GM23248 (cell line): ENCODE measurements at regions not wholly inside any gene's neighbourhood (a gene's known extent, or its start where the extent isn't known, plus 50 kb on each side); places are given as distances from the start of the nearest gene placed in this dataset.

ENCODE experiments used
- DNase-seq: peaks from one replicate; pipeline ENCODE4 v3.0.0-alpha.2; 2015
- H2AFZ ChIP-seq: fragments of 200-600 bp; sonication (generic); 2 replicates; pipeline ENCODE4 v1.6.1; 2016; ENCODE audit warnings: antibody characterized with exemption
- H3F3A ChIP-seq: fragments of 200-600 bp; sonication (generic); 2 replicates; pipeline ENCODE4 v1.6.1; 2016; ENCODE audit warnings: mild to moderate bottlenecking, antibody characterized with exemption, mixed run types; ENCODE audit not compliant: insufficient read depth
- H3K27ac ChIP-seq: fragments of 200-600 bp; sonication (generic); 2 replicates; pipeline ENCODE4 v1.5.1; 2016; ENCODE audit warnings: mild to moderate bottlenecking
- H3K27me3 ChIP-seq: fragments of 200-600 bp; sonication (generic); replicated peaks from 2 replicates; pipeline ENCODE4 v1.6.1; 2016; ENCODE audit warnings: mild to moderate bottlenecking; ENCODE audit not compliant: insufficient read depth
- H3K36me3 ChIP-seq: fragments of 200-600 bp; sonication (generic); 2 replicates; pipeline ENCODE4 v1.6.1; 2016; ENCODE audit warnings: low read depth, mild to moderate bottlenecking
- H3K4me1 ChIP-seq: fragments of 200-600 bp; sonication (generic); 2 replicates; pipeline ENCODE4 v1.6.1; 2016; ENCODE audit warnings: mild to moderate bottlenecking; ENCODE audit not compliant: insufficient read depth
- H3K4me2 ChIP-seq: fragments of 200-600 bp; sonication (generic); one replicate; pipeline ENCODE4 v1.6.1; 2016; ENCODE audit warnings: mild to moderate bottlenecking; ENCODE audit not compliant: unreplicated experiment
- H3K4me3 ChIP-seq: fragments of 200-600 bp; sonication (generic); 2 replicates; pipeline ENCODE4 v1.5.1; 2016; ENCODE audit warnings: mild to moderate bottlenecking
- H3K79me2 ChIP-seq: fragments of 200-600 bp; sonication (generic); 2 replicates; pipeline ENCODE4 v1.6.1; 2016; ENCODE audit warnings: mild to moderate bottlenecking; ENCODE audit not compliant: insufficient read depth
- H3K9ac ChIP-seq: fragments of 200-600 bp; sonication (generic); 2 replicates; pipeline ENCODE4 v1.6.1; 2016; ENCODE audit warnings: mild to moderate bottlenecking
- H3K9me2 ChIP-seq: fragments of 200-600 bp; sonication (generic); 2 replicates; pipeline ENCODE4 v1.6.1; 2016; ENCODE audit warnings: mixed run types, mild to moderate bottlenecking, moderate library complexity; ENCODE audit not compliant: insufficient read depth
- H3K9me3 ChIP-seq: fragments of 200-600 bp; sonication (generic); one replicate; pipeline ENCODE4 v1.6.1; 2017; ENCODE audit warnings: low read depth
- H4K20me1 ChIP-seq: fragments of 200-600 bp; sonication (generic); 2 replicates; pipeline ENCODE4 v1.6.0; 2016; ENCODE audit not compliant: insufficient read depth
- EZH2 ChIP-seq: fragments of 200-600 bp; sonication (generic); IDR thresholded peaks from 2 replicates; pipeline ENCODE4 v1.6.1; 2018; ENCODE audit warnings: antibody characterized with exemption, mild to moderate bottlenecking; ENCODE audit not compliant: insufficient read depth, poor library complexity, severe bottlenecking
- EZH2phosphoT487 ChIP-seq: fragments of 200-600 bp; sonication (generic); IDR thresholded peaks from 2 replicates; pipeline ENCODE4 v1.6.1; 2018; ENCODE audit warnings: antibody characterized with exemption, moderate library complexity, mild to moderate bottlenecking, low read depth; ENCODE audit not compliant: insufficient read depth
- WGBS, 2 experiments: methylation state at CpG; one replicate each; pipeline ENCODE4 v1.1.6; 2015 to 2017; ENCODE audit warnings: low lambda C conversion rate in 2 of 2, low coverage in 1 of 2; ENCODE audit errors: missing lambda C conversion rate in 2 of 2; 5-methylcytosine and 5-hydroxymethylcytosine counted together
- in situ Hi-C: fragments of 300-500 bp; cut with MboI; formaldehyde crosslinking; loops from 2 replicates; pipeline ENCODE4 v1.15.0; 2020

DNA sequence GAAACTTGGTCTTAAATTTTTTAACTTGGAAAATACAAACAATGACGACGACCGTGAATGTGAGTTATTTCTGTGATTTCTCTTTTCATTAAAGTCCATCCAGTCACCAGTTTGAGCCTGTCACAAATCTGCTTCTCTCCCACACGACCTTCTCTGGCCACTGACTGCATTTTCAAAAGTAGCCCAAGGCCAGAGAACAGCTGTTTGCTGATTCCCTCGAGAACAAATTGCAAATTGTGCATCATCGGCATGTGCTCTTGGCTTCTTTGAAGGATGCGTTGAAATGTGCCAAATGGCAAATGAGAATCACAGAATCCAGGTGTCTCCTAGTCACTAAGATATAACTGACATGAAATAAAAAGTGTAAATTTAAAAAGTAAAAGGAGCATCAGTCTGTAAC is 106.4 kb downstream of the AQP9 start:
- H3K9ac ChIP-seq = no peak overlapping the region
- DNase-seq = no peak

DNA sequence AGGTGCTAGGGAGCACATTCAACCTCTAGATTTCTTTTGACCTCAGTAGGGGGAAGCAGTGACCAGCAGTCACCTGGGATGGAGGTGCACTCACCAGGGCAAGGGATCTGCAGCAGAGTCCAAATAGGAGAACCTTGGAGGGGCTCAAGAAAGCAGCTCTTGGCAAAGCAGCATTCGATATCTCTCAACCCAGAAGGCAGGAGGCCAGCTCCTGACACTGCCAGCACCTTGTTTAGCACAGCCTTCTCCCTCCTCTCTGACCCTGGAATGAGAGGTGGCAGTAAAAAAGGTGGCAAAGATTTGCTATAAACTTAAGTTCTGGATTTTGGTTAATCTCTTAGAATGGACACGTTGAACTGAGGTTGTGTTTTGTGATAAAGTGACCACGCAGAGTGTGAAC is 107.9 kb downstream of the AQP9 start:
- H3F3A ChIP-seq = no peaks in the 10 kb centered on the region
- H3K9ac ChIP-seq = no peak overlapping the region
- no peak overlapping the region for H2AFZ ChIP-seq
- in situ Hi-C loops = loop anchor here (25.0 kb wide), 1 partner anchor 1266 kb away; no protein-coding TSS in a partner anchor
- H3K4me3 ChIP-seq = no peak overlapping the region
- DNase-seq = no peak
- H3K9me2 ChIP-seq = no peaks in the 10 kb centered on the region
- no peaks in the 10 kb centered on the region for H3K4me1 ChIP-seq
- H3K4me2 ChIP-seq = no peak overlapping the region
- no peak for TF ChIP-seq EZH2phosphoT487
- TF ChIP-seq EZH2 = no peak
- H3K9me3 ChIP-seq = no peaks in the 10 kb centered on the region
- no peaks in the 10 kb centered on the region for H3K27me3 ChIP-seq
- no peaks in the 10 kb centered on the region for H3K79me2 ChIP-seq
- no peaks in the 10 kb centered on the region for H3K36me3 ChIP-seq
- no peaks in the 10 kb centered on the region for H4K20me1 ChIP-seq
- H3K27ac ChIP-seq = no peak overlapping the region
- WGBS, 2 experiments = 73 to 83% methylated on average over 3 of the region's 3 CpGs

More for the DNA sequence above, 106.4 kb downstream of the AQP9 start:
- Histone ChIP-seq H3K27me3 (no peaks in the 10 kb centered on the region), H3K4me1 (no peaks in the 10 kb centered on the region), H3K27ac (no peak overlapping the region), H3K79me2 (no peaks in the 10 kb centered on the region), H3K9me2 (no peaks in the 10 kb centered on the region), H3K36me3 (no peaks in the 10 kb centered on the region), H2AFZ (no peak overlapping the region), H3K4me2 (no peak overlapping the region), H3F3A (no peaks in the 10 kb centered on the region), H3K4me3 (no peak overlapping the region), H4K20me1 (no peaks in the 10 kb centered on the region), H3K9me3 (no peaks in the 10 kb centered on the region)
- in situ Hi-C loops = loop anchor here (25.0 kb wide), 1 partner anchor 1268 kb away; no protein-coding TSS in a partner anchor
- TF ChIP-seq EZH2 = no peak
- TF ChIP-seq EZH2phosphoT487 = no peak
- 73 to 74% methylated on average over 7 of the region's 7 CpGs for WGBS, 2 experiments

DNA sequence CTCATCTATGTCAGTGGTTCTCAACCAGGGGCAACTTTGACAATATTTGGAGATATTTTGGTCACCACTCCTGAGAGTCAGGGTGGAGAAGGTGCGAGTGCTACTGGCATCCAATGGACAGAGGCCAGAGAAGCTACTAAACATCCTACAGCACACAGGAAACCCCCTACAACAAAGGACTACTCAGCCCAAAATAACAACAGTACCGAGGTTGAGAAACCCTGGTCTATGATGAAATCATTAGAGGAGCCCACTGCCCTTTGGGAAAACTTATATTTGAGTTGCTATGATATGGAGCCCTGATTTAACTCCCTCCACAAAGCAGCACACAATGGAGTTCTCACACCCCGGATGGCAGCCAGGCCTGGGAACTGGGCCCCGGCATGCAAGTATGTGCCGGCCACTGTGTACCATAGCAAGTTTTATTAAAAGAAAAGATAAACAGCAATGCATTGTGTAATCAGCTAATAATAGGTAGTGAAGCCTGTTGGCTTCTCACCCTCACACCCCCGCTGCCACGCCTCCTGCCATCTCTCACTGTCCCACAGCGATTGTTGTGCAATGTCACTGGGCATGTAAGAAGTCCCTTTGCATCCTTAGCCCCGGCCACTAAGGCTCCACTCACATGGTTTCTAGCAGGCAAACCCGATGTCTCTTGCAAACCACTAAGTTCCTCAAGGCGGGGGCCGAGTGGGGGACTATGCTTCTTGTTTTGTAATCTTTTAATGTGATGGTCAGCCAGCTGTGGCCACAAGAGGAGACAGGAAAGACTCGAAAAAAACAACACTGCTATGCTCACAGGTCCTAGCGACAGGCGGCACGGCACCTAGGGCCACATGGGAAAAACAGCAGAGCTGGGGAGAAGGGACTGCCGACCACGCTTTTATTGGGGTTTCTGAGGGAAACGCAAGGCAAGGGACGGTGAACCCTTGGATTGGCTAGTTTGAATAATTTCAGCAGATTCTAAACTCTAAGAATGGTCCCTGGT is 110.0 kb downstream of the AQP9 start:
- DNase-seq = no peak
- in situ Hi-C loops = loop anchor here (25.0 kb wide), 1 partner anchor 1264 kb away; no protein-coding TSS in a partner anchor
- H3K9ac ChIP-seq = no peak overlapping the region

GRCh38 chr15:58249646-58250312 is 111.6 kb downstream of the AQP9 start:
- in situ Hi-C loops = loop anchor here (25.0 kb wide), 1 partner anchor 1263 kb away; no protein-coding TSS in a partner anchor
- no peaks in the 10 kb centered on the region for H3K79me2 ChIP-seq
- 87% methylated on average over 8 of the region's 8 CpGs for WGBS, 2 experiments
- H3K27ac ChIP-seq = no peak overlapping the region
- no peaks in the 10 kb centered on the region for H3K36me3 ChIP-seq
- H3K9me2 ChIP-seq = no peaks in the 10 kb centered on the region
- no peaks in the 10 kb centered on the region for H3F3A ChIP-seq
- no peaks in the 10 kb centered on the region for H3K27me3 ChIP-seq
- H3K4me1 ChIP-seq = no peaks in the 10 kb centered on the region
- H4K20me1 ChIP-seq = no peaks in the 10 kb centered on the region
- no peak for DNase-seq
- H3K9ac ChIP-seq = no peak overlapping the region
- TF ChIP-seq EZH2phosphoT487 (no peak), EZH2 (no peak)
- H3K4me3 ChIP-seq = no peak overlapping the region
- no peak overlapping the region for H2AFZ ChIP-seq
- H3K4me2 ChIP-seq = no peak overlapping the region
- H3K9me3 ChIP-seq = no peaks in the 10 kb centered on the region

More for the DNA sequence above, 110.0 kb downstream of the AQP9 start:
- no peaks in the 10 kb centered on the region for H3F3A ChIP-seq
- no peak overlapping the region for H2AFZ ChIP-seq
- H3K4me3 ChIP-seq = no peak overlapping the region
- H3K4me1 ChIP-seq = no peaks in the 10 kb centered on the region
- no peaks in the 10 kb centered on the region for H3K36me3 ChIP-seq
- no peaks in the 10 kb centered on the region for H3K27me3 ChIP-seq
- no peak overlapping the region for H3K4me2 ChIP-seq
- TF ChIP-seq EZH2phosphoT487 (no peak), EZH2 (no peak)
- 83 to 85% methylated on average over 20 of the region's 20 CpGs for WGBS, 2 experiments
- no peak overlapping the region for H3K27ac ChIP-seq
- no peaks in the 10 kb centered on the region for H3K9me3 ChIP-seq
- H3K79me2 ChIP-seq = no peaks in the 10 kb centered on the region
- no peaks in the 10 kb centered on the region for H3K9me2 ChIP-seq
- H4K20me1 ChIP-seq = no peaks in the 10 kb centered on the region
